HL-60 (cell line): ENCODE measurements at regions not wholly inside any gene's neighbourhood (a gene's known extent, or its start where the extent isn't known, plus 50 kb on each side); places are given as distances from the start of the nearest gene placed in this dataset.

ENCODE experiments used
- DNase-seq, 2 experiments: peaks; one replicate each; pipeline ENCODE4 v3.0.0-alpha.2; 2010 to 2020; ENCODE audit warnings: low read depth in 1 of 2, low spot score in 1 of 2
- H3K27ac ChIP-seq: fragments of 250-450 bp; sonication (Bioruptor Pico); replicated peaks from 2 replicates; pipeline ENCODE4 v1.5.1; 2020; ENCODE audit warnings: mild to moderate bottlenecking, moderate library complexity
- H3K27me3 ChIP-seq: fragments of 250-450 bp; sonication (Bioruptor Pico); 2 replicates; pipeline ENCODE4 v1.5.1; 2021; ENCODE audit warnings: mild to moderate bottlenecking, moderate library complexity; ENCODE audit not compliant: insufficient read depth, poor library complexity, severe bottlenecking
- H3K4me3 ChIP-seq: replicated peaks from 2 replicates; pipeline ENCODE4 v1.5.1; 2011; ENCODE audit warnings: mild to moderate bottlenecking, control low read depth, low read length; ENCODE audit not compliant: insufficient read depth
- GABPA ChIP-seq: IDR thresholded peaks from 2 replicates; pipeline ENCODE4 v1.6.1; 2012; ENCODE audit warnings: low read depth
- POLR2AphosphoS5 ChIP-seq: IDR thresholded peaks from 2 replicates; pipeline ENCODE4 v1.6.1; 2012; ENCODE audit warnings: low read depth
- SPI1 ChIP-seq: IDR thresholded peaks from 2 replicates; pipeline ENCODE4 v1.6.1; 2012; ENCODE audit warnings: low read depth, mild to moderate bottlenecking, borderline replicate concordance
- TF ChIP-seq, protein P1 (sequence below): IDR thresholded peaks from 2 replicates; pipeline ENCODE4 v1.6.1; 2012; ENCODE audit warnings: low read depth; ENCODE audit not compliant: insufficient replicate concordance
- TF ChIP-seq, protein P2 (sequence below): IDR thresholded peaks from one replicate; pipeline ENCODE4 v1.5.1; 2011; ENCODE audit warnings: low read length, control low read depth, inconsistent platforms; ENCODE audit not compliant: insufficient read depth

DNA sequence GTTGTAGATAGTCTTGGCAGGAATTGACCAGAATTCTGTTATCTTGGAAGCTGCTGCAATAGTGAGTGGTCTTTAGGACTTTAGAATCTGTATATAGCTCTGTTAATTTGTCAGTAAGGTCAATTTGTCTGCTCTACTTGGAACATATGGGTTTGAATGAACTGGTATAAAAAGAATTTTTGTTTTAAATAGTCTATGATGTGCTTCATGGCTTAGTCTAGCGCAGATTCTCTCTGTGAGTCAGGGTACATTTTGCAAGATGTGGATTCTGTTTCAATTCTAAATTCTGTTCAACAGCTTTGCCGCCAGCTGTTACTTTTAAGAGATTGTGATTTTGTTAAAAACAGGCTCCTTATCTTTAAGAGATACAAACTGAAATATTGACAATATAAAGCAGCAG is 135.9 kb upstream of the AGBL1 start:
- Histone ChIP-seq H3K27ac (no peak overlapping the region), H3K27me3 (no peaks in the 10 kb centered on the region), H3K4me3 (no peak overlapping the region)
- no peak for DNase-seq
- TF ChIP-seq SPI1 (no peak), POLR2AphosphoS5 (no peak), GABPA (no peak)
- TF ChIP-seq, protein P1, sequence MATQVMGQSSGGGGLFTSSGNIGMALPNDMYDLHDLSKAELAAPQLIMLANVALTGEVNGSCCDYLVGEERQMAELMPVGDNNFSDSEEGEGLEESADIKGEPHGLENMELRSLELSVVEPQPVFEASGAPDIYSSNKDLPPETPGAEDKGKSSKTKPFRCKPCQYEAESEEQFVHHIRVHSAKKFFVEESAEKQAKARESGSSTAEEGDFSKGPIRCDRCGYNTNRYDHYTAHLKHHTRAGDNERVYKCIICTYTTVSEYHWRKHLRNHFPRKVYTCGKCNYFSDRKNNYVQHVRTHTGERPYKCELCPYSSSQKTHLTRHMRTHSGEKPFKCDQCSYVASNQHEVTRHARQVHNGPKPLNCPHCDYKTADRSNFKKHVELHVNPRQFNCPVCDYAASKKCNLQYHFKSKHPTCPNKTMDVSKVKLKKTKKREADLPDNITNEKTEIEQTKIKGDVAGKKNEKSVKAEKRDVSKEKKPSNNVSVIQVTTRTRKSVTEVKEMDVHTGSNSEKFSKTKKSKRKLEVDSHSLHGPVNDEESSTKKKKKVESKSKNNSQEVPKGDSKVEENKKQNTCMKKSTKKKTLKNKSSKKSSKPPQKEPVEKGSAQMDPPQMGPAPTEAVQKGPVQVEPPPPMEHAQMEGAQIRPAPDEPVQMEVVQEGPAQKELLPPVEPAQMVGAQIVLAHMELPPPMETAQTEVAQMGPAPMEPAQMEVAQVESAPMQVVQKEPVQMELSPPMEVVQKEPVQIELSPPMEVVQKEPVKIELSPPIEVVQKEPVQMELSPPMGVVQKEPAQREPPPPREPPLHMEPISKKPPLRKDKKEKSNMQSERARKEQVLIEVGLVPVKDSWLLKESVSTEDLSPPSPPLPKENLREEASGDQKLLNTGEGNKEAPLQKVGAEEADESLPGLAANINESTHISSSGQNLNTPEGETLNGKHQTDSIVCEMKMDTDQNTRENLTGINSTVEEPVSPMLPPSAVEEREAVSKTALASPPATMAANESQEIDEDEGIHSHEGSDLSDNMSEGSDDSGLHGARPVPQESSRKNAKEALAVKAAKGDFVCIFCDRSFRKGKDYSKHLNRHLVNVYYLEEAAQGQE: no peak
- TF ChIP-seq, protein P2, sequence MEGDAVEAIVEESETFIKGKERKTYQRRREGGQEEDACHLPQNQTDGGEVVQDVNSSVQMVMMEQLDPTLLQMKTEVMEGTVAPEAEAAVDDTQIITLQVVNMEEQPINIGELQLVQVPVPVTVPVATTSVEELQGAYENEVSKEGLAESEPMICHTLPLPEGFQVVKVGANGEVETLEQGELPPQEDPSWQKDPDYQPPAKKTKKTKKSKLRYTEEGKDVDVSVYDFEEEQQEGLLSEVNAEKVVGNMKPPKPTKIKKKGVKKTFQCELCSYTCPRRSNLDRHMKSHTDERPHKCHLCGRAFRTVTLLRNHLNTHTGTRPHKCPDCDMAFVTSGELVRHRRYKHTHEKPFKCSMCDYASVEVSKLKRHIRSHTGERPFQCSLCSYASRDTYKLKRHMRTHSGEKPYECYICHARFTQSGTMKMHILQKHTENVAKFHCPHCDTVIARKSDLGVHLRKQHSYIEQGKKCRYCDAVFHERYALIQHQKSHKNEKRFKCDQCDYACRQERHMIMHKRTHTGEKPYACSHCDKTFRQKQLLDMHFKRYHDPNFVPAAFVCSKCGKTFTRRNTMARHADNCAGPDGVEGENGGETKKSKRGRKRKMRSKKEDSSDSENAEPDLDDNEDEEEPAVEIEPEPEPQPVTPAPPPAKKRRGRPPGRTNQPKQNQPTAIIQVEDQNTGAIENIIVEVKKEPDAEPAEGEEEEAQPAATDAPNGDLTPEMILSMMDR: no peak

GRCh38 chr15:85947021-85947420 is 132.7 kb upstream of the AGBL1 start:
- H3K4me3 ChIP-seq: no peak overlapping the region
- no peak for DNase-seq

GRCh38 chr15:85947936-85948335 is 131.7 kb upstream of the AGBL1 start:
- Histone ChIP-seq H3K4me3 (no peak overlapping the region), H3K27ac (no peak overlapping the region), H3K27me3 (no peaks in the 10 kb centered on the region)
- TF ChIP-seq, protein P1: no peak
- no peak for TF ChIP-seq SPI1
- no peak for TF ChIP-seq POLR2AphosphoS5
- TF ChIP-seq, protein P2: no peak
- no peak for TF ChIP-seq GABPA
- DNase-seq: no peak

More at GRCh38 chr15:85947021-85947420, 132.7 kb upstream of the AGBL1 start:
- H3K27ac ChIP-seq: no peak overlapping the region
- no peaks in the 10 kb centered on the region for H3K27me3 ChIP-seq
- TF ChIP-seq, protein P2: no peak
- TF ChIP-seq, protein P1: no peak
- TF ChIP-seq POLR2AphosphoS5 (no peak), SPI1 (no peak), GABPA (no peak)
